Ramos (cell line): ENCODE measurements at regions not wholly inside any gene's neighbourhood (a gene's known extent, or its start where the extent isn't known, plus 50 kb on each side); places are given as distances from the start of the nearest gene placed in this dataset.
"Not testable (repeated sequence)": the region's sequence is repeated elsewhere in the genome, so short reads cannot be mapped to it uniquely, and the experiment has no call there.

Experiments used
- in situ Hi-C: fragments of 300-500 bp; cut with MboI; formaldehyde crosslinking; loops from one replicate; pipeline ENCODE4 v1.14.3; 2022; ENCODE audit warnings: low sequenced_read_pairs; ENCODE audit not compliant: unreplicated experiment

DNA sequence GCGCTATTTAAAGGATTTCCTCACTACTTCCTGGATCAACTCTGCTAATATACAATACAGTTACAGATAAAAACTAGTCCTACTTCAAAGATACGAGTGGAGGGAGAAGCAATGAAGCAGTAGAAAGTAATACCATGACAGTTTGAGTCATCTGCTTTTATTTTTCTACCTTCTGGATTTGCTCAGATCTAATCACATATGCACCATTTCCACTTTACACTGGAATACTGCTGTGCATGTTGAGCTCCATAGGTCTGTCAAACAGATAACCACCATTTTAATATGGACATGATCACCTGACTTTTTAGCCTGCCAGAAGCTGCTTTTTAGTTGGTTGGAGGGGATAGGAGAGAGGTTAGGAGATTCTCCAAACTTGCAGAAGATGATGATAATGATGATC, 92.5 kb downstream of the MMUT start:
- in situ Hi-C loops: no loop called here

DNA sequence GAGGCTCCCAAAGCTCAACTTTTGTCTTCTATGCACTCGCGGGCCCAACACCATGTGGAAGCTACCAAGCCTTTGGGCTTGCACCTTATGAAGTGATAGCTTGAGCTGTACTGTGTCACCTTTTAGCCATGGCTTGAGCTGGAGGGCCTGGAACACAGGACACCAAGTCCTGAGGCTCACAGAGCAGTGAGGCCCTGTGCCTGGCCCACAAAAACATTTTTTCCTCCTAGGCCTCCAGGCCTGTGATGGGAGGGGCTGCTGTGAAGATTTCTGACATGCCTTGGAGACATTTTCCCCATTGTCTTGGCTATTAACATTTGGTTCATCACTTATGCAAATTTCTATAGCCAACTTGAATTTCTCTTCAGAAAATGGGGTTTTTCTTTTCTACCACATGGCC, 96.5 kb downstream of the MMUT start:
- in situ Hi-C loops: no loop called here

DNA sequence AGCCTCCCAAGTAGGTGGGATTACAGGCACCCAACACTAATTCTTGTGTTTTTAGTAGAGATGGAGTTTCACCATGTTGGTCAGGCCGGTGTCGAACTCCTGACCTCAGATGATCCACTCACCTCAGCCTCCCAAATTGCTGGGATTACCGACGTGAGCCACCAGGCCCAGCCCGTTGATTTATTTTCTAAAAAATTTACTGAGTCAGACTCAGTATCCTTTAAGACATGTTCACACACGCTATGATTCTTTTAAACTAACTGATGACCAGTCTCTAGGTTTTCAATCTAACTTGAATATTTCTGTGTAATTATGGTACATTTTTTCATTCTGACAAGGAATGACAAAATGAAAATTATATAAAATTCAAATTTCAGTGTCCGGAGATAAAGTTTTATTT, 114.5 kb downstream of the MMUT start:
- in situ Hi-C loops: no loop called here

DNA sequence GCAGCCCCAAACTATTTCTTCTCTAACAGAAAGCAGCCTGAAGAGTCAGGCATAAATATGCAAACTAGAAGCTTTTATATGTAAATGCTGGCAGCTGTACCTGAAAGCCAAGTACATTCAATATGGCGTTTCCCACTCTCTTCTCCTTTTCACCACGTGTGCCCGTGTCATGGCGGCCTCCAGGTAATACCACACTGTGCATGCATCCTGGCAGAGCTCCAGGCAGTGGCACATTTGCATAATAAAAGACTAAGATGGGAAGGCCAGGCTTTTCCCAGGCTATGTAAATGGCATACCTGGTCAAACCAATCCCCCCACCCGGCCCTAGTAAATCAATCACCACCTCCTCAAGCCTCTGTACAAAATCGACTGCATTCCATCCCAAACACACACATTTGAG, 120.6 kb downstream of the MMUT start:
- in situ Hi-C loops: no loop called here

DNA sequence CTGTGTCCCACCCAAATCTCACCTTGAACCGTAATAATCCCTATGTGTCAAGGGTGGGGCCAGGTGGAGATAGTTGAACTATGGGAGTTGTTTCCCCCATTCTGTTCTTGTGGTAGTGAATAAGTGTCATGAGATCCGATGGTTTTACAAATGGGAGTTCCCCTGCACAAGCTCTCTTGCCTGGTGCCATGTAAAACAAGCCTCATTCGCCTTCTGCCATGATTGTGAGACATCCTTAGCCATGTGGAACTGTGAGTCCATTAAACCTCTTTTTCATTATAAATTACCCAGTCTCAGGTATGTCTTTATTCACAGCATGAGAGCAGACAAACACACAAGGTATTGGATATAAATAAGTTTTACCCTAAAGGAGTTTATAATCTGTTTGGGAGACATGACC, 121.2 kb downstream of the MMUT start:
- in situ Hi-C loops: no loop called here

DNA sequence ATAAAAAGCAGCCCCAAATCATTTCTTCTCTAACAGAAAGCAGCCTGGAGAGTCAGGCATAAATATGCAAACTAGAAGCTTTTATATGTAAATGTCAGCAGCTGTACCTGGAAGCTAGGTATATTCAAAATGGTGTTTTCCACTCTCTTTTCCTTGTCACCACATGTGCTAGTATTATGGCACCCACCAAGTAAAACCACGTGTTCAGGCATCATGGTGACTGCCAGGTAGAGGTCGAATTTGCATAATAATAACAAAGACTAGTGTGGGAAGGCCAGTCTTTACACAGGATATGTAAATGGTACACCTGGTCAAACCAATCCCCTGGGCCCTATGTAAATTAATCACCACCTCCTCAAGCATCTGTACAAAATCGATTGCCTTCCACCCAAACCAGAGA, 124.0 kb downstream of the MMUT start:
- in situ Hi-C loops: no loop called here

DNA sequence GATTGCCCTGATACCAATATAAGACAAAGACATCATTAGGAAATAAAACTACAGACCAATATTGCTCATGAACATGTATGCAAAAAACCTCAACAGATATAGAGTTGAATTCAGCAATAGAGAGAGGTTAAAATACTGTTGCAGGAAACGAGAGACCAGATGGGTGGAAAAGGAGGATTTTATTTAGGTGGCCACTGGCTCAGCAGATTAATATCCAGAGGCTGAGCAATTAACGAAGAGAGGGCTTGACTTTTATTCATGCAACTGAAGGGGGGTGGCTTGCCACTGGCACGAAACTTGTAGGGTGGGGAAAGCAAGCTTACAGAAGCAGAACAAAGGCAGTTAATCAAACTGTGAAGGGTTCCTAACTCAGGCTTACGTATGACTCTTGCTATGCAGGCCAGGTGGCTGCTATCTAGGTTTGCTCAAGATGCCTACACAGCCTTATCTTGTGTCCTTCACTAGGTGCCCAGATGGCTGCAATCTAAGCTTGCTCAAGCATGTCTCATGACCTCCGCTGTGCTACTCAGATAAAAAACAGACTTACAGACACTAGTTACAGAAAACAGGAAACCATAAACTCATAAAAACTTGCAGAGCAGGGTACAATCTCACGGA, 126.4 kb downstream of the MMUT start:
- in situ Hi-C loops: no loop called here

DNA sequence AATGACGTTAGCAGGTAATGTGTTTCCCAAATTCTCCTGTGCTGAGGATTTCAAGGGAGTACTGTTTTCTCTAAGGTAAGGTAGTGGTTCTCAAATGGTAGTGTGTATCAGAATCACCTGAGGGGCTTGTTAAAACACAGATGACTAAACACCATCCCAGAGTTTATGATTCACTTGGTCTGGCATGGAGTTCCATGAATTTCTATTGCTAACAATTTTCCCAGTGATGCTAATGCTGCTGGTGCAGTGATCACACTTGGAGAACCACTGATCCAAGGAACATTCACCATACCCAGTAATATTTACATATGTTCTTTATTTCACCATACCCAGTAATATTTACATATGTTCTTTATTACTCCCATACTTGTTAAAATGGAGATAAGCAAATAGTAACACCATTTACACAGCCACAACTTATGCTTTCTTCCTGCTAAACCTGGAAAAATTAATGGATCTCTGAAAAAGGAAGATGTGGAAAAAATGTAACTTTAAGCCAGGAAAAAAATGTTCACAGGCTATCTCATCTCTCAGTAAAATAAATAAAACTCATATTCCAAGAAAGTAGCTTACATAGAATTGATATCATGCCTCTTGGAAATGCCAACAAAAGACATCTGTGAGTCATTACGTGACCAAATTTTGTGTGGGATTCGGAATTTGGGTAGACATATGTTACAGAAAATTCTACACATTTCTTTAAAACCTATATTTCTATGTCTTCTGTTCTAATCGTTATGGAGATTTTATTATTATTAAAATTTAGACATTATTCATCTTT, 129.5 kb downstream of the MMUT start:
- in situ Hi-C loops: no loop called here

DNA sequence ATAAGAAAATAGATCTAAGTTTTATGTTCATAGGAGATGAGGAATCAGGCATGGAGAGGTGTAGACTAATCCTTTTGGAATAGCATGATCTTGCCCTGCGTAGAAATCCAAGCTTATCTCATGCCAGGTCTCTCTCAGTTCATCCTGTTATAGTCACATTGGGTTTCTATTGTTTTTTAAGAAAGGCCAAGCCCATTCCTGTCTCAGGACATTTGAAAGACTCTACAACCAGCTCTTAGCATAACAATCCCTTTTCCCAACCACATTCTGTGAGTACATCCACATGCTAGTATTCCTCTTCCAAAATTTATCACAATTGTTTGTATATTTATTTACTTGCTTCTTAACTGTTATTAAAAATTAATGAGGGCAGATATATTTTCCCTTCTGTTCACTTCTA, 130.3 kb downstream of the MMUT start:
- in situ Hi-C loops: no loop called here

DNA sequence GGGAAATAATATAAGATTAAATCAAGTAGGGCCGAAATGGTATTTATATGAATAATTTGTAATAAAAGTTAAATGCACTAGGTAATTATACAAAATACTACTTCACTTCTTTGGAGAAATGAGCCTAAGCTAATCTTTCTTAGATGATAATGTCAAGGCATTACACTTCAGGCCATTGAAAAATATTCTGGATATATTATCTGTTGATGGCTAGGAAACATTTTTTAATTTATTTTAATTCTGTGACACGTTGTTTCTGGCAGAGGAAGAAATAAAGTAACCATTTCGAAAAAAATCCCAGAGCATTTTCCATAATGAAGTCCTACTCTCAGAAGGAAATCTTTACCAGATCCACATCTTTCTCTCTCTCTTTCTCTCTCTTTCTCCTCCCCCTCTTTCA, 133.9 kb downstream of the MMUT start:
- in situ Hi-C loops: no loop called here

DNA sequence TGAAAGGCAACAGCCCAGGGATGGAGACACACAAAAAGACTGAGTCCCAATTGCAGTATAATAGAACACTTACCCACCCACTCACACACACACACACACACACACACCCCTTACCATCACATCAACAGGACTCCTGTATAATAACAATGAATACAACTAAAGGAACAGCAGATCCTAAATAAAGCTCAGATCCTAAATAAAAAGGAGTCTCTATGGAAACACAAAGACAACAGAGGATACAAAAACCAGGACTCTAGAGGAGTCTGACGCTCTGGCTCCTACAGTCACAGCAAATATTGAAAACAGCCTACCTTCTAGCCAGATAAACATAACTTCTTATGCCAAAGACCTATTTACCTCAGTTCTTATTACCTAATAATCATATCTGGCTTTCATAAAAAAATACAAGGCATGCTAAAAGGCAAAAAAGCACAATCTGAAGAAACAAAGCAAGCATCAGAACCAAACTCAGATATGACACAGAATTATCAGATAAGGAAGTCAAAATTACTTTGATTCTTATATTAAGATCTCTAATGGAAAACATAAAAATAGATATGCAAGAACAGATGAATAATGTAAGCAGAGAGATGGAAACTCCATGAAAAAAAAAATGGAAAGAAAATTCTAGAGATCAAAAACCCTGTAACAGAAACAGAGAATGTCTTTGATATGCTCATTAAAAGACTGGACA, 134.9 kb downstream of the MMUT start:
- in situ Hi-C loops: no loop called here

DNA sequence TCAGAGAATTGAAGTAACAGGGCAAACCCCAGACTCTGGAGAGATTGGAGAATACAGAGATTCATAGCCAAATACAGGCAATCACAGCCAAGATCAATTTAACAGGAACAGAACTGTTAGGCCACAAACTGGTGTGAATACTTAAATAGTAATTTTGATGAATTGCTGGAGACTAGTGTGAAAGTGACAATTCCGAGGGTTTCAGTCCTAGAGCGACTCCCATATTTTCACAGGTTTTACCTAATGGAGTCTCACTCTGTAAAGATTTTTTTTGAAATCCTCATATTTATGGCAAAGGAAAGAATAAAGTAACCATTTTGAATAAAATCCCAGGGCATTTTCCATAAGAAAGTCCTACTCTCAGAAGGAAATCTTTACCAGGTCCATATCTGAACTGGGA, 135.5 kb downstream of the MMUT start:
- in situ Hi-C loops: no loop called here

DNA sequence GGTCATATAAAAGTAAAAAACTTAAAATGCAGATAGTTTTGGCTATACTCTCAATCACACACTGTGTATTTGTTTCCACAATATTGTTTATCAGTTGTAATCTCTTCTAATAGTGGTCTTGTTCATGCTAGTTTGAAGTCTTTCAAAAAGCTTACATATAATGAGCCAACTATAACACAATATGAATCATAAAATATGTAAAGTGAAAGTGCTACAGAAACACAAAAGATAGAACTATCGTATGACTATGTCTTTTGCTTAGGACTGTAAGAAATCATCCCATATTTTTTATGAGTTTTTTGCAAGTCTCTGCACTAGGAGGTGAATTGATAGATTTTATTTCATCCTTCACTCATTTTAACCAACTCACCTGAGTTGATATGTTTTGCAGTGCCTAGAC, 136.0 kb downstream of the MMUT start:
- in situ Hi-C loops: no loop called here

DNA sequence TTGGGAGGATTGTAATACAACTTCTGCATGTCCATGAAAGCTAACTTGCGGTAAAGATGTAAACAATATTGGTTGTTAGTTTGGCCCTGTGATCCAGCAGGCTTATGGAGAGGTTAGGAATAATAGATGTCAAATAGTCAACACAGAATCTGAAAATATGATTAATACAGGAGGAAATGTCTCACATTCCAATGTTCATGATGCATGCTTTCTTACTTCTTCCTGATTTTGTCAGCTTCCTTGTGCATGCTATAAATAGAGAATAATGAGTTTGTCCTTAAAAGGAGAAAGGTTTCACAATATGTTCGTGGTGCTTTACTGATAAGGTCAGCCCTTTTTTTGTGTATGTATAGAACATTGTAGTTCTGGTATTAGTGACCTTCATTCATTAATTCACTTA, 136.7 kb downstream of the MMUT start:
- in situ Hi-C loops: no loop called here

DNA sequence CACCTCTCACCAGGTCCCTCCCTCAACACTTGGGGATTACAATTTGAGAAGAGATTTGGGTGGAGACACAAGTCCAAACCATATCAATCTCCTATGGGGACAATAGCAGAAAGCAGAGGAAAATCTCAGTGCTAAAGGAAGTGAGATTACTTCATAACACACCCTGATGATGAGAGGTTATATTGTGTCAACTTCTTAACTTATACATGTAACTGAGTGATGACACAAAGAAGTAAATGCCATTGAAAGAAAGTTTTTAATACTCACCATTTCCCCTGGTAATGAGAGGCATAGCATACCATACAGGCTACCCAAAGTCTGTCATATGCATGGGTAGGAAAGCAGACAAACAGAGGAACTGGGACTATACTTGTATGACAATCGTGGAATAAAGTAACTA, 137.2 kb downstream of the MMUT start:
- in situ Hi-C loops: no loop called here

DNA sequence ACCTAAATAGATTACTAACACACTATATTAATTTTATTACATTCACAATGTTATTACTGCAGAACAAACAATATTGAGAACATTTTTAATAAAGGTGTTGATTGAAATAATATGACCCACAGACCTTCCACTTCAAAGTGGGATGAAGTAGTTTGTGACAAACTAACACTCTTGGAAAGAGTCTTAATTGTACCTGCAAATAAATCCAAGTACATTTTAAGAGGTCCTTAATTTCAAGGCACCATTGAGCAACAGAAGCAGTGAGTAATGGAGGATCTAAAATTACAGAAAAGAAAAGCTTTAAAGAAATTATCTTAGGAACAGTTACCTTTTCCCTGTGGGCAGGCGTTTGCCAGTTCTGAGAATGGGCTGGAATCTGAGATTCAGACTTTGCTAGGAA, 140.2 kb downstream of the MMUT start:
- in situ Hi-C loops: no loop called here

DNA sequence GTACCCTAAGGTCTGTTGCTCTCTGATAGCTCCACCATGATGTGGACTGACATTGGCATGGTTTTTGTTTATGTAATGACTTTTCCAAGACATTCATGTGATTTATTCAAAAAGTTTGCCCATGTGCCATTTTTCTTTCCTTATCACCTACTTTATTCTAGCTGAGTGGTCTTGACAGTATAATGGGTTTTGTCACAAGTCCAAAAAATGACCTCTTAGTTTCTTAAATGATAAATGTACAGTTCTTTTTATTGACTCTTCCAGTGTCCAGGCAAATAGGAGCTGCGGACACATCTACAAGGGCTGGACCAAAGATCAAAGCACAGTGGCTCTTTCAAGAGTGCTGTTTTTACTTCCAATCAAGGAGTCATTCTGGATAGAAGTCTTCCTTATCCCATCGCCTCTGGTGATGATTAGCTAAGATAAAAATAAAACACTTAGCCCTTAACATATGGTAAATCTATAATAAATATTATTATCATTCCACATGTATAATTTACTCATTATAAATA, 141.4 kb downstream of the MMUT start:
- in situ Hi-C loops: no loop called here

DNA sequence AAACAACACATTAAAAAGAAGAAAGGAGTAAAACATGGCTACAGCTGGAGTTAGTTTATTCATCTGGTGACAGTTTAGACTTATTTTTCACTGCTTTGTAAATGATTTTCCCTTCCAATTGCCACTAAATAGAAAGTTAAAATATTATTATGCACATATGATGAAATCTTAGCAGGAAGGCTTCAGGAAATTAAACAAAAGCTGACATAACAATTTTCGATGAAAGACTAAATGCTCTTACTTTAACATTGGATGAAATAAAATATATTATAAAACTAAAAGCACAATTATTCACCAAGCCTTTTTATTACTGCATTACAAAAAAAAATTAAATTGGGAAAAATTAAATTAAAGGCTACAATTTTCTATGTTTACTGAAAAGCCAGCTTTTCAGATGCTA, 158.0 kb downstream of the MMUT start:
- in situ Hi-C loops: no loop called here

DNA sequence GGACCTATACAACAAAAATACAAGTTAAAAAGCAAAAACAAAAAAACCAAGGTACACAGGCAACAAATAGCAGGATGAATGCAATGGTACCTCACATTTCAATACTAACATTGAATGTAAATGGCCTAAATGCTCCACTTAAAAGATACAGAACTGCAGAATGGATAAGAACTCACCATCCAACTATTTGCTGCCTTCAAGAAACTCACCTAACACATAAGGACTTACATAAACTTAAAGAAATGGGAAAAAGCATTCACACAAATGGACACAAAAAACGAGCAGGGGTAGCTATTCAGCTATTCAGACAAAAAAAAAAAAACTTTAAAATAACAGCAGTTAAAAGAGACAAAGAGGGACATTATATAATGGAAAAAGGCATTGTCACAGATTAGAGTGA, 158.7 kb downstream of the MMUT start:
- in situ Hi-C loops: not testable (repeated sequence)

DNA sequence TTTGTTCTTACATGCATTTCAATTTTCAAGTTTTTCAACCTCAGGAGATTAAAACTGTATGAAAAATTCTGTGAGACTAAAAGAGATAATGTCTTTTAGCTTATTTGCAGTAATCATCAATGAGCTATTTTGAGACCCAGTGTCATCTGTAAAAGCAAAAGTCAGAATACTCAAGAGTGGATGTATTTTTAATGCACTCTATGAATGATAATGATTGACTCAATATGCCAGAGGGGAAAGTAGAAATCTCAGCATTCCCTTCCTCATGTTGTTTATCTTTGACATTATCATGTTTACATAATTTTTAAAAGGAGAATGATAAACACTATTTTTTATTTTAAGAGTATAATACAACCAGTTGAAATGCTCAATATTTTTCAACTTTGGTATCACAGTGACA, 162.1 kb downstream of the MMUT start:
- in situ Hi-C loops: no loop called here

DNA sequence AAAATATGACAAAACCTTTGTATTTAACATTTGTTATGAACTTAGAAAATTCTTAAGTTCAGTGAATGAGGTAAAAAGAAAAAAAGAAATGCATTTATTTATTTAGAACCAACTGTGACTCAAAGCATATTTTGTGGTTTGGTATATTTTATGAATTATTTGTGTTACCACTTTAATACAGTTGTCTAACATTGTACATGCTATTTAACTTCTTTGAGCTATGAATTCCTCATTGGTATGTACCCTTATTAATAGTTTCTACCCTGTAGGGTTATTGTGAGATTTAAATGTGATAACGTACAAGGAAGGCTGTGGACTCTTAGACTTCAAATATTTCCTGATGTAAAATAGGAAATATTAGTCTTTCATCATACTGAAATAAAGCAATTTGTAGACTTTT, 162.6 kb downstream of the MMUT start:
- in situ Hi-C loops: no loop called here
